ENCODE measurements at regions not wholly inside any gene's neighbourhood (a gene's known extent, or its start where the extent isn't known, plus 50 kb on each side); places are given as distances from the start of the nearest gene placed in this dataset.

GRCh38 chr7:16089801-16090200 lies 331.5 kb downstream of the CRPPA start (continued):
- no peak for TF ChIP-seq MAX (IDR thresholded peaks at IDR 0.05)
- no peak for TF ChIP-seq SP1 (IDR thresholded peaks at IDR 0.05)
- TF ChIP-seq EGR1 (IDR thresholded peaks at IDR 0.05; ENCODE audit: low read depth in 2 of 2) = no peak

DNA sequence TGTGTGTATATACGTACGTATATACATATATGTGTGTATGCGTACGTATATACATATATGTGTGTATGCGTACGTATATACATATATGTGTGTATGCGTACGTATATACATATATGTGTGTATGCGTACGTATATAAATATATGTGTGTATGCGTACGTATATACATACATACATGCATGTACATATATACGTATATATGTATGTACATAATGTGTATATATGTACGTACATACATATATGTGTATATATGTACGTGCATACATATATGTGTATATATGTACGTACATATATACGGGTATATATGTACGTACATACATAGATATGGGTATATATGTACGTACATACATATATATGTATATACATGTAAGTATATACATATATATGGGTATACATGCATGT lies 332.1 kb downstream of the CRPPA start:
- H3K27ac ChIP-seq (ENCODE audit: low read depth in 1 of 2, low read length in 2 of 2) = no peak overlapping the region
- WGBS = 82% methylated on average over 19 of the region's 19 CpGs
- H3K9ac ChIP-seq (ENCODE audit: low read depth in 1 of 2, low read length in 2 of 2) = no peak overlapping the region
- no peak overlapping the region for H3K4me3 ChIP-seq (ENCODE audit: low read depth in 1 of 3, low read length in 3 of 3)
- no peaks in the 10 kb centered on the region for H3K27me3 ChIP-seq (ENCODE audit: control insufficient read depth in 4 of 4, insufficient read depth in 4 of 4, low read length in 3 of 4)
- no peaks in the 10 kb centered on the region for H3K9me3 ChIP-seq (ENCODE audit: control insufficient read depth in 4 of 4, low read length in 3 of 4)
- no peaks in the 10 kb centered on the region for H3K36me3 ChIP-seq (ENCODE audit: control insufficient read depth in 4 of 4, insufficient read depth in 3 of 4, low read depth in 1 of 4, low read length in 3 of 4)
- TF ChIP-seq SP1 (IDR thresholded peaks at IDR 0.05) (no peak), ATF3 (IDR thresholded peaks at IDR 0.05) (no peak), FOXA2 (IDR thresholded peaks at IDR 0.05) (no peak), TAF1 (conservative IDR thresholded peaks at IDR 0.05) (no peak), RXRA (IDR thresholded peaks at IDR 0.05) (no peak), RAD21 (IDR thresholded peaks at IDR 0.05) (no peak), EGR1 (IDR thresholded peaks at IDR 0.05; ENCODE audit: low read depth in 2 of 2) (no peak), HNF4A (conservative IDR thresholded peaks at IDR 0.05) (no peak), GABPA (IDR thresholded peaks at IDR 0.05 in 1 of 2, conservative IDR thresholded peaks at IDR 0.05 in 1 of 2) (no peak), CTCF (IDR thresholded peaks at IDR 0.05; ENCODE audit: low read depth, low read length, missing input control) (no peak), JUND (IDR thresholded peaks at IDR 0.05) (no peak), NR2F2 (IDR thresholded peaks at IDR 0.05) (no peak)
- TF ChIP-seq, protein P1, sequence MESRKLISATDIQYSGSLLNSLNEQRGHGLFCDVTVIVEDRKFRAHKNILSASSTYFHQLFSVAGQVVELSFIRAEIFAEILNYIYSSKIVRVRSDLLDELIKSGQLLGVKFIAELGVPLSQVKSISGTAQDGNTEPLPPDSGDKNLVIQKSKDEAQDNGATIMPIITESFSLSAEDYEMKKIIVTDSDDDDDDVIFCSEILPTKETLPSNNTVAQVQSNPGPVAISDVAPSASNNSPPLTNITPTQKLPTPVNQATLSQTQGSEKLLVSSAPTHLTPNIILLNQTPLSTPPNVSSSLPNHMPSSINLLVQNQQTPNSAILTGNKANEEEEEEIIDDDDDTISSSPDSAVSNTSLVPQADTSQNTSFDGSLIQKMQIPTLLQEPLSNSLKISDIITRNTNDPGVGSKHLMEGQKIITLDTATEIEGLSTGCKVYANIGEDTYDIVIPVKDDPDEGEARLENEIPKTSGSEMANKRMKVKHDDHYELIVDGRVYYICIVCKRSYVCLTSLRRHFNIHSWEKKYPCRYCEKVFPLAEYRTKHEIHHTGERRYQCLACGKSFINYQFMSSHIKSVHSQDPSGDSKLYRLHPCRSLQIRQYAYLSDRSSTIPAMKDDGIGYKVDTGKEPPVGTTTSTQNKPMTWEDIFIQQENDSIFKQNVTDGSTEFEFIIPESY (IDR thresholded peaks at IDR 0.05) = no peak
- TF ChIP-seq, protein P2, sequence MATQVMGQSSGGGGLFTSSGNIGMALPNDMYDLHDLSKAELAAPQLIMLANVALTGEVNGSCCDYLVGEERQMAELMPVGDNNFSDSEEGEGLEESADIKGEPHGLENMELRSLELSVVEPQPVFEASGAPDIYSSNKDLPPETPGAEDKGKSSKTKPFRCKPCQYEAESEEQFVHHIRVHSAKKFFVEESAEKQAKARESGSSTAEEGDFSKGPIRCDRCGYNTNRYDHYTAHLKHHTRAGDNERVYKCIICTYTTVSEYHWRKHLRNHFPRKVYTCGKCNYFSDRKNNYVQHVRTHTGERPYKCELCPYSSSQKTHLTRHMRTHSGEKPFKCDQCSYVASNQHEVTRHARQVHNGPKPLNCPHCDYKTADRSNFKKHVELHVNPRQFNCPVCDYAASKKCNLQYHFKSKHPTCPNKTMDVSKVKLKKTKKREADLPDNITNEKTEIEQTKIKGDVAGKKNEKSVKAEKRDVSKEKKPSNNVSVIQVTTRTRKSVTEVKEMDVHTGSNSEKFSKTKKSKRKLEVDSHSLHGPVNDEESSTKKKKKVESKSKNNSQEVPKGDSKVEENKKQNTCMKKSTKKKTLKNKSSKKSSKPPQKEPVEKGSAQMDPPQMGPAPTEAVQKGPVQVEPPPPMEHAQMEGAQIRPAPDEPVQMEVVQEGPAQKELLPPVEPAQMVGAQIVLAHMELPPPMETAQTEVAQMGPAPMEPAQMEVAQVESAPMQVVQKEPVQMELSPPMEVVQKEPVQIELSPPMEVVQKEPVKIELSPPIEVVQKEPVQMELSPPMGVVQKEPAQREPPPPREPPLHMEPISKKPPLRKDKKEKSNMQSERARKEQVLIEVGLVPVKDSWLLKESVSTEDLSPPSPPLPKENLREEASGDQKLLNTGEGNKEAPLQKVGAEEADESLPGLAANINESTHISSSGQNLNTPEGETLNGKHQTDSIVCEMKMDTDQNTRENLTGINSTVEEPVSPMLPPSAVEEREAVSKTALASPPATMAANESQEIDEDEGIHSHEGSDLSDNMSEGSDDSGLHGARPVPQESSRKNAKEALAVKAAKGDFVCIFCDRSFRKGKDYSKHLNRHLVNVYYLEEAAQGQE (IDR thresholded peaks at IDR 0.05) = no peak
- no peaks in the 10 kb centered on the region for H3K4me1 ChIP-seq (ENCODE audit: control insufficient read depth in 4 of 4, insufficient read depth in 4 of 4, low read length in 3 of 4)
- DNase-seq (ENCODE audit: low spot score) = no peak

Measured in liver (tissue), 8 donors.